GM19452 (cell line): ENCODE measurements at regions not wholly inside any gene's neighbourhood (a gene's known extent, or its start where the extent isn't known, plus 50 kb on each side); places are given as distances from the start of the nearest gene placed in this dataset.

Experiments
- ATAC-seq: cut with Tn5 transposase; IDR thresholded peaks from one replicate; pipeline ENCODE4 v1.9.1; 2021; ENCODE audit not compliant: unreplicated experiment

DNA sequence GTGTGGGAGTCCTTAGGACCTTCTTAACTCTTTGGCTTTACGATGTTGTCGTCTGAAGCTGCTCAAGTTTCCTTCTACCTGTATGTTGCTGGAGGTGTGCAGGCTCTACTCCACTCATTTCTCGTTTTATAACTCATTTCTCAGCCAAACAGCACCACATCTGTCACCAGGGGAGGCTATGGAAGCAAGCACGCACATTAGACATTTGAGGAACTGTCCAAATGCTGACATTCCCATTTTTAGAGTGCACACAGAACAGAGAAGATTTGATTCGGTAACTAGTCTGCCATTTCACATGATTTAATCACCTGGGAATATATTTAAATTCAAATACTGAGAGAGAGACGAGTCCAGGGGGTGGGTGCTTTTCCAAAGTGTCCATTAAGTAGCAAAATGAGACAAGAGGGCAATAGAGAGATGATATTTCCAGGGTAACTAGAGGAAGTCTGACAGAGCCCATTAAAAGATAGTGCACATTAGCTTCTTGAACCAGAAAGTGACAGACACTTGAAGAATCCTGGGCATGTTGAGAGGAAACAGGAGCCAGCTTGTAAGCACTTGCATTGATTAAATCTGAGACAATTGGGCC is 793.3 kb downstream of the TDRD15 start:
- no peak for ATAC-seq

DNA sequence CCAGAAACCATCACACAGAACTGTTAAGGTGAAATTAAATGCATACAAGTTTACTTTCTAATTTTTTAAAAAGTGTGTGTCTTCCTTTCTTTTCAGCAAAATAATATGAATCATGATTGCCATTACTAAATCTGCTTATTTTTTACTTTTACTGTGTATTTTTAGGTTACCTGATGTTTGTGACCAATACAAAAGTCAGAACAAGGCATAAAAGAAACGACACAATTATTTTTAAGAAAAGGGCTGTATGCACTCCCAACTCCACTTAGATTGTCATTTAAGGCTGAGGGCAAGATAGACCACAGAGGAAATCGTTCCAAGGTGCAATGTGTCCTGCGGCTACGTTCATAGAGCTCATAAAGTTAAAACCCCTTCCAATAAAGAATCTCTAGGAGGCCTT is 797.0 kb downstream of the TDRD15 start:
- ATAC-seq: no peak

DNA sequence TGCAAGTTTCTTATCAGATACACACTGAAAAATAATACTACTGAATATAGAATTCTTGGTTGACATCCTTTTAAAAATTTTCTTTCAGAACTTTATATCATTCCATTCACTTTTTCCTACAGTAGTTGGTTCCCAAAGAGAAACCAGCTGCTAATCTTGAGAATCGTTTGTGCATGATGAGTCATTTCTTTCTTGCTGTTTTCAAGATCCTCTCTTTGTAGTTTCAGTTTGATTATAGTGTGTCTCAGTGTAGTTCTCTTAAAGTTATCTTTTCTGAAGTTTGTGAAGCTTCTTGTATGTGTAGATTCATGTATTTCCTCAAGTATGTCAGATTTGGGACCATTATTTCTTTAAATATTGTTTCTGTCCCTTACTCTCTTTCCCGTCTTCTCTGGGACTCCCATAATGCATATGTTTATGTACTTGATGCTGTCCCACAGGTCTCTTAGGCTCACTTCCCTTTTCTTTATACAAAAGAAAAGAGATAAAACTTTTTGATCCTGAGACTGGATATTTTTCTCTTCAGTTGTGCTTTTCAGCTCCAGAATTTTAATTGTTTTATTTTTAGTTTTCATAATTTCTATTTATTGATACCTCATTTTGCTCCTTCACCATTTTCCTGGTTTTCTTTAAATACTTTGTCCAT is 801.0 kb downstream of the TDRD15 start:
- ATAC-seq: no peak

DNA sequence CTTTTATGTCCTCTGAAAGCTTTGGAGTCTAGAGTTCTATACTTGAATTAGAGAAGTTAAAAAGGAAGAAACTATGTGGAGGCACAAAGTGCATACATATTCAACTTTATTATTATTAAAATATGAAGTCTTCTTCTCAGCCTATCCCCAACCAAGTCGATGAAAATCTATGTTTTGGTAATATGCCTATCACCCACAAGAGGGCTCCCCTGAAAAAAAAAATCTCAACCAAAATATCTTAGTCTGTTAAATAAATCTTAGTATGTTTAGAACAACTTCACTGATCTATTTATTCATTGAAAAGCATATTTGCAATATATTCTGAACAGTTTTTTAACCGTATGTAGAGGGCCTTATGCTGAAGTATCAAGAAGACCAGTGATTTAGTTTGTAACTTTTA is 804.5 kb downstream of the TDRD15 start:
- ATAC-seq: no peak

DNA sequence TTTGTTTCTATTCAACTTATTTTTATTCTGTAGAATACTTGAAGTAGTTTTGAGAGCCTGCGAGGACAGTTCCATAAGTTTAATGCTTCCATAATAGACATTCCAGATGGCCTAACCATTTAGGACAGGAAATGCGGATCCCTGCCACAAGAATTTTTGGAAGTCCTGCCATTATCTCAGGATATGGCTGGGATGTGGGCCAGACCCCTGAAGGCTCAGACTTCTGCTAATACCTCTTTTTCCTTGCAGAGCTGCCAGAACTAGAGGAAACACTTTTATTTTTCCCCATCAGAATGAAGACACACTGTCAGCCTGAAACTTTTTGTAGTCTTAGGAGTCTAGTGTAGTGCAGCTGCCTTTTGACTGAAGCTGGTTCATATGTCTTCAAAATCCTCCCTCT is 806.5 kb downstream of the TDRD15 start:
- ATAC-seq: no peak

DNA sequence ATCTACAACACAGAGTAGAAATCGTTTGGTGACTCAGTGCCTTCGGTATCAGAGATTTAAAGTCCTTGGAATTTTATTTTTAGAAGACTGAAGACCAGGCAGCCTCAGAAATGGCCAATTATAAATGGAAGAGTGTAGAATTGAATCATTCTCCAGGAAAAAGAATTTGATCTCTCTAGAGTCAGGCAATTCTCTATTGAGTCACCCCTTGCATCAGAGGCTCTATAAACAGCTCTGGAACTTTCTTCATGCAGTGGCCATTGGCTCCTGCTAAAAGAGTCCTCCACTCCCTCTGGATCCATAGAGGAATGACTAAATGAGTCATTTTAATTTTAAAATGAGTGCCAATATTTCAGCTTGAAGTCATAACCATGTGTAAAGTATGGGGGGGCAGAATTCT is 816.2 kb downstream of the TDRD15 start:
- ATAC-seq: no peak

DNA sequence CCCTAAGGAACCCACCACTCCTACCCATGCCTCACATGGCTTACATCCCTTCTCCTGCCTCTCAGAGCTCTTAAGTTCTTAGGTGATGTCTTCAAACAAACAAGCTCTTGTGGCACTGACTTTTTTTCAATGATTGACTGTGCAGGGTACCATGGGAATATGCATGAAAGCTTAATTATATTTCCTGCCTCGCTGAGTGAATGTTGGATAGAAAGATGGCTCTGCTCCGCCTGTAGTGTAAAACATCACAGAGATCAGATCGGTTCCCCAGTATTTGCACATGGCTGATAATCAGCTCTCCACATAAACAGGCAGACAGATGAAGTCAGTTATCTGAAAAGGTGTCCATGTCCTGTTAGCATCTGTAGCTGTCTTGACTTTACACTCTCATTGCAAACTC is 820.8 kb downstream of the TDRD15 start:
- ATAC-seq: no peak

DNA sequence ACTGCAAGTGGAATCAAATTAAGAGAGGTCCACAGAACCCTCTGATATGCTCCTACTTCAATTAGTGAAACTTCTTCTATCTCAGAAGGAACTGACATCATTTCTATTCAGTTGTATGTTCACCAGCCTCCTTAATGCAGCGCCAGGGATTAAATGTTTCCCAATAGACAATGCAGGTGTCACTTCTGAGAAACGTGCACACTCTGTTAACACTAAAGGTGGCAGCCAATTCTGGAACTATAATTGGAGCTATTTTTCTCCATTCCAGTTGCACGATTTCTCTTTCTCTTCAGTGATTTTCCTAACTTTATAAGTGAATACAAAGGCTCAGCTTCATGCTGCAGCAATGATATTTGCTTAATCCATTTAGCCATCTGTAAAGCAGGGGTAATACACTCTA is 821.9 kb downstream of the TDRD15 start:
- no peak for ATAC-seq

DNA sequence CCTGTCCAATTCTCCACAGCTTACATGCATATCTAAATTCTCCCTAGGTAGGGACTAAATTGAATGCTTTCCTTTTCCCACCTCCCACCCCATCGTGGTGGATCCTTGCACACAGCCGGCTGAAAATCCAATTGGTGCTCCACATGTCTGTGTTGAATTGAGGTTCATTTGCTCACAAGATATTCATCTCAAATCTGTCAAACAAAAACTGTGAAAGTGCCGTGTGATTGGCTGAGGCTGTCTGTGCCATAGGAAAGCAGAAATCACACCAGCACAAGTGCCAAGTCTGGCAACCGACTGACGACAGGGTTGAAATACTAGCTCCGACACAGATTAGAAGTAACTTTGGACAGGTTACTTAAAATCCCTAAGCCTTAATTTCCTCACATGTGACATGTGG is 823.3 kb downstream of the TDRD15 start:
- no peak for ATAC-seq

DNA sequence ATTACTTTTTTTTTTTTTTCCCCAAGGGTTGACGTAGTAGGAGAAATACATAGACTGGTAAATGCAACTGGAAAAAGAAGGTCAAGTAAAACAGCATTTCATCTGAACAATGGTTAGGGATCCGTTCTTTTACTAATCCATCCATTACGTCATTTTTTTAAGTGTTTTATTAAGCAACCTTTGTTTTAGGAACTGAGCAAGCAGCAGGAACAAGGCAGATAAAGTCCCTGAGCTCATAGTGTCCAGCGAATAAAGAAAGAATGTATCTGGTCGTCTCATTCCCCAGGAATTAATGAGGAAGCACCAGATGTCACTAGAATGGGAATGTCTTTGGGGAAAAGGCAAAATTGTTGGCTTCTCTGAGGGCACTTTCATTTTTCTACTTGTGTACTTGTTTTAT is 842.4 kb downstream of the TDRD15 start:
- no peak for ATAC-seq

DNA sequence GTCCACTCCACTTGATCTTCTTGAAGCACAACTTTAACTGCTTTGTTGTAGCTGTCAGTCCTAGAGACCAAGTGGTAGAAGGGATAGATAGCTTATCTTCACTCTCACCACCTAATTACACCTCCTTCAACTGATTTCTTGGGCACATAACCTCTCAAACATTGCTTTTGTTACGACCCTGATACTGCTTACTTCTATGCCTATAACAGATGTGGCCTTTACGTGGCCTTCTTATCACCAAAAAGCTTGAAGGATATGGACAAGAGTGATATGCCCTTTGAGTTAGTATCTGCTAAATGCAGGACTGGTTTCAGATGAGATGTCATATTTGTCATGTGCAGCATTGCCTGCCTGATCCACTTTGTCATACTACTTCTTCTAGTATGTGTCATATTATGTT is 847.2 kb downstream of the TDRD15 start:
- no peak for ATAC-seq

DNA sequence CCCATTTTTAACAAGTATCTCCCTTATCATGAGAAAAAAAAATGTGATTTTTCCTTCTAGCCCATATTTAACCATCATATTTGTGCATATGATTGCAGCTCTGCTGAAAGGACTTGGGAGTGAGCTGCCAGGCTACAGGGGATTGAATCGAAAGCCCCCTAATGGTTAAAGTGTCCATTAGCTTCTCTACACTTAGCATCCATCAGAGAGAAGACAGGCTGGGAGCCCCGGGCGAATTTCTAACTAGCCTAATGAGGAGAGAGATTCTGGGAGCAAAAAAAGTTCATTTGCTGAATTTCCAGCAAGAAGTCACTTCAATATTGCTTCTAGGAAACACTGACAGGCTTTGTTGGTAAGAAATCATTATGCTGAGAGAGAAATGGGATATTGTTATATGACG is 848.8 kb downstream of the TDRD15 start:
- ATAC-seq: no peak

DNA sequence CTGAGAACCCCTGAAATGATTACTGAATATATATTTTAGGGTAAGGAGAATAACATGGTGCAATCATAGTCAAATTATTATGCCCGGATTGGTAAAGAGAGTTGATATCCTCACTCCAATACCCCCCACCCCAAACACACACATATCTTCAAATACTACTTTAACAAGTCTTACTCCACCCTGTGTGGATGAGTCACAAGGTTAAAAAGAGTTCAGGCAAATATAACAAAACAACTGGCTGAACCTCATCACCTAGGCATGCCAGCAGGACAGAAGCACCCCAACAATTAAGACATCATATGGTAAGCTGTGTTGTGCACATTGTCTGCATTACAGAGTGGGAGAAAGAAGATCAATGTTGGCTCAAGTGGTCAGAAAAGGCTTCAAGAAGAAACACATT is 857.4 kb downstream of the TDRD15 start:
- ATAC-seq: no peak

DNA sequence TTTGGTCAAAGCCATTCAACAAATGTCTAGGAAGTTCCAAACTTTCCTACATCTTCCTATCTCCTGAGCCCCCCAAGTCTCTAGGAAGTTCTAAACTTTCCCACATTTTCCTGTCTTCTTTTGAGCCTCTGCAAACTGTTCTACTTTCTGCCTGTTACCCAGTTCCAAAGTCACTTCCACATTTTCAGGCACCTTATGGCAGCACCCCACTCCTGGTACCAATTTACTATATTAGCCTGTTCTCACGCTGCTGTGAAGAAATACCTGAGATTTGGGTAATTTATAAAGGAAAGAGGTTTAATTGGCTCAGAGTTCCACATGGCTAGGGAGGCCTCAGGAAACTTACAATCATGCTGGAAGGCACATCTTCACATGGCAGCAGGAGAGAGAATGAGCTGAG is 869.2 kb downstream of the TDRD15 start:
- no peak for ATAC-seq

DNA sequence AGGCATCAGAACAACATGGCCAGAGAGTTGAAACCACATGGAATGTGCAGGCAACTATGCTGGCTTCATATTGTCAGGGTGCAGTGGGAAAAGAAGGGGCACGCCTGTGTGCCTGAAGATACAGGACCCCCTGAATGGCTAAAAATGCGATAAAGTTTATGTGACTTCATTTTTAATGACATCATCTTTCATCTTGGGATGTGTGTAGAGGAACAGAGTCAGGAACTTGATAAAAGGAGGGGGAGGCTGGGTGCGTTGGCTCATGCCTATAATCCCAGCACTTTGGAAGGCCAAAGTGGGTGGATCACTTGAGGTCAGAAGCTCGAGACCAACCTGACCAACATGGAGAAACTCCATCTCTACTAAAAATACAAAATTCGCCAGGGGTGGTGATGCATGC is 872.6 kb downstream of the TDRD15 start:
- ATAC-seq: no peak

DNA sequence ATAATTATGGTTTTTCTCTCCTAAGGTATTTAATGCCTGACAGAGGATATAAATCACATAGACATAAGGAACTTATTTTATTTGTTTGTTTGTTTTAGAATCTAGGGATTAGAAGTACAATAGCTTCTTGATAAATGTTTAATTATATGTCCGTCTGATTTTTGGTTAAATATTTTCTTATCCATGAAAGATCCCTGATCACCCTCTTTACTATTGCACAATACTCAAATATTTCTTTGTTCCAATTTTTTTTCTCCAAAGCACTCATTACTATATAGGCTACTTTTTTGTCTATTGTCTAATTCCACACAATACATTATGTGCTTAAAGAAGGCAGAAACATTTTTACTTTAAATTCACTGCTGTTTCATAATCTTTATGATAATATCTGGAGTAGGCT is 875.8 kb downstream of the TDRD15 start:
- no peak for ATAC-seq

DNA sequence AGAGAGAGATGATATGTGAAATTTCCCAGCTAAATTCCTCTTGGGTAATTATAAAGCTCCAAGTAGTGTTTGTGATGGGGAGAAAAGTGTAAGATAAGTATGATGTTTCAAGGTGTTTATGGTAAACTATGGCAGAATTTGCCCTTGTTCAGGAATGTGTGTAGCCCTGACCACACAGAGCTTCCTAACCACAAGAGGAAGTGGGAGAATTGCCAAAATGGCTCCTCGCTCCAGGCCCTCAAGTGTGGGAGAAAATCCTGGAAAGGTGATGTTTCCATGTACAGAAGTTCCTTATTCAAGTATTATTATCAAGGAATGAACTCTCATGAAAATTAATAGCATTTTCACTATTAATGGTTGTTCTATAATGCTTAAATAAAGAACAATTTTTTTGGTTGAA is 878.3 kb downstream of the TDRD15 start:
- ATAC-seq: no peak

DNA sequence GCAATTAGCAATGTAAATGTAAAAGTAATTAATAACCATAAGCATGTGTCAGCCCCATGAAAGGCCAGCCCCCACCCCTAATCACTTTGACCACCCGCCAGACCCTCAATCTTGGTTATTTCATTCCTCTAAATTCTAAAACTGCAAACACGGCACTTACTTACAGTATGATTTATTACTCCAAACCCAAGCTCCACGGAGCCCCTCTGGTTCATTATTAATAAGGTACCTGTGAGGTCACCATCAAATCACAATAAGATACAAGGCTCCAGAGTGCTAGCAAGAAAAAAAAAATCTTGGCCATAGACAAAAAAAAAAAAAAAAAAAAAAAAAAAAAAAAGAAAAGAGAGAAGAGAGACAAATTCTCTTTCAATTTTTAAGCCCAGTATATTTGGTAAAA is 879.5 kb downstream of the TDRD15 start:
- no peak for ATAC-seq

DNA sequence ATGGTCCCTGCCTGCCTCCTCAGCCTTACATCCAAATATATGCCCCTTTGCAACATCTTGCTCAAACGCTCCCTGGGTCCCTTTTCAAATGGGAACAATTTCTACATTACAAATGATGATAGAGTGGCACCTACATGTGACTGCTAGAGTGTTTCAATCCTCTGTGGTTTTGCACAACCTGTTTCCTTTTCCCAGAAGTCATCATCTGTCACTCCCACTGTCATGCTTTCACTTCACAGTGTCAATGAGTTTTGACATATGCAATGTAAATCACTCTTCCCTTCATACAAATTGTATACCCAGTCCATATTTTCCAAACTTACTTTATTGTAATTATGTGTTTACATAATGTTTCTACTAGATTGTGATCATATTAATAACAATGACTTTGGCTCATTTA is 887.3 kb downstream of the TDRD15 start:
- ATAC-seq: no peak

DNA sequence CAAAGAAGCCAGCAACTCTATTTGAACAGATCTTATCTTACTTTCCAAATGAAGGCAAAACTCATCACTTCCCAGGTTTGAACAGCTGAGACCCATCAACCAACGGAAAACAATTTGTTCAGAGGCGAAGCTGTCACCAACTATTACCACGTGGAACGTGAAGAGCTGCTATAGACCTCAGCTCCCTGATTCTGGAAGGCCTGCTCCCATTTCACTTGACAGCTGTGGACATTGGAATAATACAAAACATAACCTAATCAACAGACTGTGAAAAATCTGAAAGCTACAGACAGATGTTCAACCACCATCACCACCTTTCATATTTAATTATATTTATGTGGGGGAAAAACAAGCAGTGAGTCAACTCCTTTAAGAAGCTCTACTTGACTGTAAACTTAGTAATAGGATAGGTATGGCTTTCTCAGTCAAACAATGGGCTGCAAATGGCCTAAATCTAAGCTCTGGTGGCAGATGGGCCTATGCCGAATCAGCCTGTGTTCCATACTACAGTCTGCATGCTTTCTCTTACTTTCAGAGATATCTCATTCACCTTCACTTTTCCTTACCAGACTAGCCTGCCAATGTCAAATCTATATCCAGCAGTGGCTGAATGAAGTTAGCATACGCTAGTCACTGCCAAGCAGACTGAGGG is 896.4 kb downstream of the TDRD15 start:
- ATAC-seq: no peak

DNA sequence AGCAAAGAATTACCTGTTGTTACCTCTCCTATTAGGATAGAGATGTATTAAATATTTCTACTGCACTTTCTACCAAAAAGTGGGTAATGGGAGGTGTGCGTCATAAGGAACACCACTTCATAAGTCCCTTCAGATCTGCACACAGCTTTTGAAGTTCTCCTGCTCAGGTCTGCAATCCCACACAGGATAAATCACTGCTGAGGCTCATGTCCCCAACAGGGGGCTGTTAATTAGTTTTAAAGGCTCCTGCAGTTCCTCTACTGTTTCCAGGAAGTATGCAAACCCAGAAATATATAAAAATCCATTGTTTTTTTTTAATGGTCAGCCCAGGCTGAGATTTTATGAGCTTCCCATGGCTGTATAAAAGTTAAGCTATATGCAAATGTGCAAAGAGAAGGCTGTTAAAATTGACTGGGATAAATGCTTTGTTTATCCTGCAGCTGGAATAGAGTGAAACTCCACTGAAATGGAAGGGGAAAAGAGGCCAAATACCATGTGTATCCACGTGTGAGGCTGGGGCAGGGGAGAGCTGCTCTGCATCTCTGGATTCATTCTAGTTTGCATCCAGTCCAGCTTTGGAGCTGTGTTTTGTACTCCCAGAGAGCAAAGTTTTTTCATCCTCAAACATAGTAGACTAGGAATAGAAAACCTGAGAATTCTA is 903.7 kb downstream of the TDRD15 start:
- ATAC-seq: no peak

DNA sequence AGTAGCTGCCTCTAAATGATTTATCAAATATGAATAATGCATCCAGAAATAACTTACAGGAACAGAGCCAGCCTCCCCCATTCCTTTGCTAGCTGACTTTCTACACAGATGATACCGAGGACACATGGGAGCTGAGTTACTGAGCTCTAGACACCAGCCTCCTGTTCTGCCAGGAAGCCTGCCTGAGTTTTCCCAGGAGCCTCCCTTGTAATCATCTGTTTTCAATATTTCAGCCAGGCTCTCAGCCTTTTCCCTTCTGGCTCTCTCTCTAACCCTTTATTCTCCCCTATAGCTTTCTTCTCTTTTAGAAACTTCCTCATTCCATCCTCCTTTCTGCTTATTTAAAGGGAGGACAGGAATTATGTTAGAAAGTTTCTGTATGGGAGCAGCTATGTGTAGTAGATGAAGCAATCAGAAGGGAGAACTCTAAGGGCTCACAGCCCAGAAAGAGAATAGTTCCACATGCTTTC is 911.6 kb downstream of the TDRD15 start:
- no peak for ATAC-seq
